GM10248 (cell line): ENCODE measurements at regions not wholly inside any gene's neighbourhood (a gene's known extent, or its start where the extent isn't known, plus 50 kb on each side); places are given as distances from the start of the nearest gene placed in this dataset.

Experiments
- CTCF ChIA-PET: fragments of 300-600 bp; sonication (Branson Sonifier 250); formaldehyde crosslinking; extraction: SDS; loops from one replicate; lab custom pipeline; 2021; ENCODE audit warnings: antibody characterized with exemption; lab: Yijun Ruan, JAX
- POLR2A ChIA-PET: fragments of 350-650 bp; sonication (Branson Sonifier 250); formaldehyde crosslinking; extraction: SDS; loops from one replicate; lab custom pipeline; 2020; ENCODE audit warnings: antibody characterized with exemption; lab: Yijun Ruan, JAX
- DNase-seq: peaks from one replicate; pipeline ENCODE4 v3.0.0; 2012; ENCODE audit errors: extremely low spot score
- CTCF ChIP-seq: IDR thresholded peaks from 2 replicates; pipeline ENCODE4 v1.5.1; 2012; ENCODE audit warnings: mild to moderate bottlenecking, low read depth; ENCODE audit errors: extremely low read depth, missing control alignments, control extremely low read depth

- no peak for TF ChIP-seq CTCF
- ChIA-PET POLR2A (no interaction called here), CTCF (interaction anchor here (1.3 to 1.5 kb wide), 2 partner anchors 9 to 10 kb away, joined by 3 to 5 read pairs; no protein-coding TSS in a partner anchor)
Observed at GRCh38 chr18:64851726-64852125, 702.8 kb upstream of the LINC00305 start.

GRCh38 chr18:64850791-64851190, 701.9 kb upstream of the LINC00305 start:
- DNase-seq, result no peak
- TF ChIP-seq CTCF, result no peak
- CTCF ChIA-PET, result no interaction called here
- POLR2A ChIA-PET, result no interaction called here

More at GRCh38 chr18:64851726-64852125, 702.8 kb upstream of the LINC00305 start:
- DNase-seq, result no peak

- no peak for TF ChIP-seq CTCF
- POLR2A ChIA-PET, result no interaction called here
- CTCF ChIA-PET, result interaction anchor here (1.0 kb wide), 1 partner anchor 11 kb away, joined by 5 read pairs; no protein-coding TSS in a partner anchor
- no peak for DNase-seq
Observed at GRCh38 chr18:64840911-64841701, 692.2 kb upstream of the LINC00305 start.

GRCh38 chr18:64810354-64810753, 661.5 kb upstream of the LINC00305 start:
- CTCF ChIA-PET, result interaction anchor here (1.2 kb wide), 1 partner anchor 10 kb away, joined by 4 read pairs; no protein-coding TSS in a partner anchor

GRCh38 chr18:64809801-64810200, 660.9 kb upstream of the LINC00305 start:
- TF ChIP-seq CTCF, result no peak
- CTCF ChIA-PET, result interaction anchor here (1.2 kb wide), 1 partner anchor 10 kb away, joined by 4 read pairs; no protein-coding TSS in a partner anchor
- POLR2A ChIA-PET, result no interaction called here
- no peak for DNase-seq

More at GRCh38 chr18:64810354-64810753, 661.5 kb upstream of the LINC00305 start:
- POLR2A ChIA-PET, result no interaction called here
- DNase-seq, result no peak
- TF ChIP-seq CTCF, result no peak

GRCh38 chr18:64807560-64807959, 658.7 kb upstream of the LINC00305 start:
- no peak for TF ChIP-seq CTCF
- ChIA-PET CTCF (no interaction called here), POLR2A (no interaction called here)
- no peak for DNase-seq
